ENCODE measurements at regions not wholly inside any gene's neighbourhood (a gene's known extent, or its start where the extent isn't known, plus 50 kb on each side); places are given as distances from the start of the nearest gene placed in this dataset.
A peak's percentile ranks its signal among the peaks of the same experiment; 100 is the strongest.

- no peak for DNase-seq
- no peak overlapping the region for H3K4me3 ChIP-seq
- H3K27ac ChIP-seq, result no peak overlapping the region
- H3K4me1 ChIP-seq, result peaks cover 0 to 23% (median 0%) of the 10 kb centered on the region in 4 donors
- H3K9me3 ChIP-seq, result peaks cover 0 to 9% (median 0%) of the 10 kb centered on the region in 4 donors
- H3K36me3 ChIP-seq, result no peaks in the 10 kb centered on the region
- TF ChIP-seq POLR2A (IDR thresholded peaks at IDR 0.05), result no peak
- no peak for TF ChIP-seq CTCF (IDR thresholded peaks at IDR 0.05)
- no peaks in the 10 kb centered on the region for H3K27me3 ChIP-seq
Measured at GRCh38 chr11:81036168-81036870, 1595.5 kb upstream of the TENM4 start.

DNA sequence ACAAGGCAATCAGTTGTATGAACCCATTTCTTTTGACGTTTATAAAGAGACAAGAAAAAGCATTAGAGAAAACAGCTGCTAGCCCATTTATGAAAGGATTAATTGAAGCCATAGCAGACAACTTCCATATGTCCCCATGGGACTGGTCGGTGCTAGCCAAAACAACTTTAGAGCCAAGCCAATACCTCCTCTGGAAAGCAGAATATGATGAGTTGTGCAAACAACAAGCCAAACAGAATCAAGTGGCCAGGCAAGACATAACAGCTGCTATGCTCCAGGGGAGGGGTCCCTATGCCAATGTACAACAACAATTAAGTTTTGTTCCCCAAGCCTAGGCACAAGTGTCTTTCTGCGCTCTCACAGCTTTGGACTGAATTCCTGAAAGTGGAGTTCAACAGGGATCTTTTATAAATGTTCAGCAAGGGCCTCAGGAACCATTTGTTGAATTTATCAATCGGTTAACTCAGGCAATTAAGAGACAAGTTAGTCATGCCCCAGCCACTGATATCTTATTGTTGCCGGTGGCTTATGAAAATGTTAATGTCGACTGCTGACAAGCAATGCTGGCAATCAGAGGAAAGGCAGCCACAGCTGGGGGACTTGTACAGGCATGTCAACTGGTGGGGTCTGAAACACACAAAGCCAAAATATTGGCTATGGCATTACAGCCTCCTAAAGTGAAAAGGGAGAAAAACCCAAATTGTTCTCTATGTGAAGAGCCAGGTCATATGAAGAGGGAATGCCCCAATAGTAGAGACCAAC, 1593.1 kb upstream of the TENM4 start:
- Histone ChIP-seq H3K4me3 (no peak overlapping the region), H3K27me3 (no peaks in the 10 kb centered on the region), H3K4me1 (peaks cover 0 to 3% (median 0%) of the 10 kb centered on the region in 4 donors), H3K27ac (no peak overlapping the region), H3K9me3 (peaks cover 0 to 9% (median 0%) of the 10 kb centered on the region in 4 donors), H3K36me3 (no peaks in the 10 kb centered on the region)
- DNase-seq, result no peak
- no peak for TF ChIP-seq POLR2A (IDR thresholded peaks at IDR 0.05)
- TF ChIP-seq CTCF (IDR thresholded peaks at IDR 0.05), result no peak

DNA sequence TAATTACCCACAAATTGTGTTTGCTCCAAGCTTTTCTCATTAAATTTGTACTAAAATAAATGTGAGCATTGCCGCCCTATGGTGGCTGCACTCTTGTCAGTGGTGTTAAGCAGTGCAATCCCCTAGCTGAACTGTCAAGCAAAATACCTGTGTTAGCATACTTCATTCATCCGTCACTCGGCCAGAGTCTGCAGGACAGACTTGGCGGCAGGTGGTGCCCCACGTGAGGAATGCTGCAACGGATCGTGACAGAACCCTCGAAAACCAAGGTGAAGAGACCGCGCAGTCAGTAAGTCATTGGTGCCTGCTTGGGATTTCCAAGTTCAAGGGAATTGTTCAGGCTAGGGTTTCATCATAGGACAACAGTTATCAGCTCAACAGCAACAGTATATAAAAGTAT, 1592.1 kb upstream of the TENM4 start:
- Histone ChIP-seq H3K27me3 (no peaks in the 10 kb centered on the region), H3K9me3 (peaks cover 0 to 9% (median 0%) of the 10 kb centered on the region in 4 donors), H3K27ac (no peak overlapping the region), H3K4me3 (no peak overlapping the region), H3K36me3 (no peaks in the 10 kb centered on the region), H3K4me1 (no peaks in the 10 kb centered on the region)
- no peak for TF ChIP-seq POLR2A (IDR thresholded peaks at IDR 0.05)
- DNase-seq, result no peak

- H3K27me3 ChIP-seq, result no peaks in the 10 kb centered on the region
- H3K27ac ChIP-seq, result no peak overlapping the region
- H3K9me3 ChIP-seq, result no peaks in the 10 kb centered on the region
- no peak for TF ChIP-seq POLR2A (IDR thresholded peaks at IDR 0.05)
- TF ChIP-seq CTCF (IDR thresholded peaks at IDR 0.05), result no peak
- no peak overlapping the region for H3K4me3 ChIP-seq
- DNase-seq, result peak in 1 of 3 donors; percentile 46
- H3K4me1 ChIP-seq, result no peaks in the 10 kb centered on the region
- no peaks in the 10 kb centered on the region for H3K36me3 ChIP-seq
Measured at GRCh38 chr11:81030186-81030585, 1589.4 kb upstream of the TENM4 start.

GRCh38 chr11:81026032-81026431, 1585.2 kb upstream of the TENM4 start:
- no peaks in the 10 kb centered on the region for H3K4me1 ChIP-seq
- H3K36me3 ChIP-seq, result no peaks in the 10 kb centered on the region
- no peak for TF ChIP-seq POLR2A (IDR thresholded peaks at IDR 0.05)
- no peak overlapping the region for H3K27ac ChIP-seq
- DNase-seq, result no peak
- no peaks in the 10 kb centered on the region for H3K9me3 ChIP-seq
- H3K4me3 ChIP-seq, result no peak overlapping the region
- H3K27me3 ChIP-seq, result no peaks in the 10 kb centered on the region

GRCh38 chr11:81022057-81022456, 1581.2 kb upstream of the TENM4 start:
- Histone ChIP-seq H3K27ac (no peak overlapping the region), H3K27me3 (no peaks in the 10 kb centered on the region), H3K36me3 (no peaks in the 10 kb centered on the region), H3K9me3 (no peaks in the 10 kb centered on the region), H3K4me3 (no peak overlapping the region), H3K4me1 (no peaks in the 10 kb centered on the region)
- TF ChIP-seq CTCF (IDR thresholded peaks at IDR 0.05), result no peak
- no peak for TF ChIP-seq POLR2A (IDR thresholded peaks at IDR 0.05)
- no peak for DNase-seq

All from Peyer's patch (tissue), 4 donors.